ENCODE measurements at regions not wholly inside any gene's neighbourhood (a gene's known extent, or its start where the extent isn't known, plus 50 kb on each side); places are given as distances from the start of the nearest gene placed in this dataset.

- no peak for TF ChIP-seq EZH2 (IDR thresholded peaks at IDR 0.05; ENCODE audit: low read depth)
- TF ChIP-seq CTCF (conservative IDR thresholded peaks at IDR 0.05), result no peak
Observed at GRCh38 chr4:18616720-18617119, 595.2 kb upstream of the LCORL start.

Data from PC-9 (cell line).